GM19328 (cell line): ENCODE measurements at regions not wholly inside any gene's neighbourhood (a gene's known extent, or its start where the extent isn't known, plus 50 kb on each side); places are given as distances from the start of the nearest gene placed in this dataset.
"Not testable (repeated sequence)": the region's sequence is repeated elsewhere in the genome, so short reads cannot be mapped to it uniquely, and the experiment has no call there.

Source experiments
- ATAC-seq: cut with Tn5 transposase; IDR thresholded peaks from one replicate; pipeline ENCODE4 v1.9.1; 2021; ENCODE audit warnings: mild to moderate bottlenecking, moderate library complexity; ENCODE audit not compliant: unreplicated experiment

DNA sequence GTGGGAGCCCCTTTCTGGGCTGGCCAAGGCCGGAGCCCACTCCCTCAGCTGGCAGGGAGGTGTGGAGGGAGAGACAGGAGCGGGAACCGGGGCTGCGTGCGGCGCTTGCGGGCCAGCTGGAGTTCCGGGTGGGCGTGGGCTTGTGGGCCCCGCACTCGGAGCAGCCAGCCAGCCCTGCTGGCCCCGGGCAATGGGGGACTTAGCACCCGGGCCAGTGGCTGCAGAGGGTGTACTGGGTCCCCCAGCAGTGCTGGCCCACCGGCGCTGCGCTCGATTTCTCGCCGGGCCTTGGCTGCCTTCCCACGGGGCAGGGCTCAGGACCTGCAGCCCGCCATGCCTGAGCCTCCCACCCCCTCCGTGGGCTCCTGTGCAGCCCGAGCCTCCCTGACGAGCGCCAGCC, 1082.5 kb downstream of the PCDH17 start:
- ATAC-seq = not testable (repeated sequence)

GRCh38 chr13:58721273-58721672, 1089.7 kb downstream of the PCDH17 start:
- no peak for ATAC-seq

DNA sequence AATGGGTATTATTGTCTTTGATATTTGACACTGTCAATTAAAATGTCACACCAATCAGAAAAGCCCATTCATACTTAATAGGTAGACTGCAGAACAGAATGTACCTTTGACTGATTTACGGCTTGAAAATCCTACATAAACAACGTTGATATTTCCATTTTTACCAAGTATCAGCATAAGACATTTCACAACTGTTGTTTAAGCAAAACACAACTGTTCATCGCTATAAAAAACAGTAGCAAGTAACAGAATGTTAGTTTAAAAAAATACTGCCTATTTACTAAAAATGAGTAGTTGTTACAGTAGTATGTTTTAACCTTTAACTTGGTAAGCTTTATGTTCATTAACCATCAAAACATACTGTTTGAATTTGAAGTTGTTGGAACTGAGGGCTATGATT, 1096.6 kb downstream of the PCDH17 start:
- ATAC-seq = no peak

- no peak for ATAC-seq
Observed at GRCh38 chr13:58729361-58729760, 1097.8 kb downstream of the PCDH17 start.

DNA sequence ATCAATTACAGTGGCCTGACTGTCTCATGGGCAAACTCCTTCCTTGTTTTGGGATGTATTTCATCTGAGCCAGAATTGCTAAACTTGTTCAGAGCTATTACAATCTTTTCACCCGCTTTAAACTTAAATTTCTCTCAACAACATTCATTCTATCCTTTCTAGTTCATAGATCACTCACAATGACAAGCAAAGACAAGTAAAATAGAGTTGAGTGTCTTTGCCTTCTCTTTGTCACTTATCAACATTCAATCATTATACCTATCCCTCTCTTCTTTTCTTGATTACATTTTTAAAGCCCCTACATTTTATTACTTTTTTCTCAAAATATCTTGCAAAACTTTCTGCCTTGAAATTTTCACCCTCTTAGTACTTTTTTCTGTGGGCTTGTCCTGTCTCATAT, 1113.1 kb downstream of the PCDH17 start:
- ATAC-seq = no peak

GRCh38 chr13:58767566-58767965, 1136.0 kb downstream of the PCDH17 start:
- ATAC-seq = no peak

DNA sequence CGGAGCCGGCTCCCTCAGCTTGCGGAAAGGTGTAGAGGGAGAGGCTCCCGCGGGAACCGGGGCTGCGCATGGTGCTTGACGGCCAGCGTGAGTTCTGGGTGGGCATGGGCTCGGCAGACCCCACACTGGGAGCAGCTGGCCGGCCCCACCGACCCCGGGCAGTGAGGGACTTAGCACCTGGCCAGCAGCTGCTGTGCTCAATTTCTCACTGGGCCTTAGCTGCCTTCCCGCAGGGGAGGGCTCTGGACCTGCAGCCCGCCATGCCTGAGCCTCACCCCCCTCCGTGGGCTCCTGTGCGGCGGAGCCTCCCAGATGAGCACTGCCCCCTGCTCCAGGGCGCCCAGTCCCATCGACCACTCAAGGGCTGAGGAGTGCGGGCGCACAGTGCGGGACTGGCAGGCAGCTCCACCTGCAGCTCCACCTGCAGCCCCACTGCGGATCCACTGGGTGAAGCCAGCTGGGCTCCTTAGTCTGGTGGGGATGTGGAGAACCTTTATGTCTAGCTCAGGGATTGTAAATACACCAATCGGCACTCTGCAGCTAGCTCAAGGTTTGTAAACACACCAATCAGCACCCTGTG, 1141.8 kb downstream of the PCDH17 start:
- no peak for ATAC-seq

GRCh38 chr13:58782736-58783135, 1151.2 kb downstream of the PCDH17 start:
- no peak for ATAC-seq

- no peak for ATAC-seq
Observed at GRCh38 chr13:58792854-58793253, 1161.3 kb downstream of the PCDH17 start.

DNA sequence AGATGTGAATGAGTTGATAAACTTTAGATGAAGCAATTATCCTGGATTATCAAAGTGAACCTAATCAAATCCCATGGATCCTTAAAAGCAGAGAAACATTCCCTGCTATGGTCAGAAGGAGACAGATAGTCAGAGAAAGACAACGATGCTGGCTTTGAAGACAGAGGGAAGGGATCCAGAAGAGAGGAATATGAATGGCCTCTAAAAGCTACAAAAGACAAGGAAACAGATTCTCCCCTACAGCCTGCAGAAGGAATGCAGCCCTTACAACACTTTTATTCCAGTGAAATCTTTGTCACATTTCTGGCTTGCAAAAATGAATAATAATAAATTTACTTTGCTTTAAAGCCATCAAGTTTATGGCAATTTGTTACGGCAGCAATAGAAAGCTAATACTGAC, 1164.2 kb downstream of the PCDH17 start:
- ATAC-seq = no peak

DNA sequence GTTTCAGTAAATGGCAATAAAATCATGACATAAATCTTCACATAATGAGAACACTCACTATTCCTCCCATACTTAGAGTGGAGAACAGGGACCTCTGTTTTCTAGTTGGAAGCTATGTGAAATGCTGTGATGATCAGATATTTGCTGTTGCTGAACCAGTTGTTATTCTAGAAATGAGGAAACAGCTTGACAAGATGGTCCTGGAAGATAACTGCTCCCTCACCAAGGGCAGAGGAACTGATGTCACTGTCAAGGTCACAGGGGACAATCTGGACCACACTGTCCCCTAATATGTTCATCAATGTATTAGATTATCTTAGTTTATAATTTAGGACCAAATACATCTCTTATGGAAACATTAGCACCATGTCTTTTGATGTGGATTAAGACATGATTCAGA, 1173.3 kb downstream of the PCDH17 start:
- ATAC-seq = no peak

- no peak for ATAC-seq
Observed at GRCh38 chr13:58806401-58806800, 1174.9 kb downstream of the PCDH17 start.

DNA sequence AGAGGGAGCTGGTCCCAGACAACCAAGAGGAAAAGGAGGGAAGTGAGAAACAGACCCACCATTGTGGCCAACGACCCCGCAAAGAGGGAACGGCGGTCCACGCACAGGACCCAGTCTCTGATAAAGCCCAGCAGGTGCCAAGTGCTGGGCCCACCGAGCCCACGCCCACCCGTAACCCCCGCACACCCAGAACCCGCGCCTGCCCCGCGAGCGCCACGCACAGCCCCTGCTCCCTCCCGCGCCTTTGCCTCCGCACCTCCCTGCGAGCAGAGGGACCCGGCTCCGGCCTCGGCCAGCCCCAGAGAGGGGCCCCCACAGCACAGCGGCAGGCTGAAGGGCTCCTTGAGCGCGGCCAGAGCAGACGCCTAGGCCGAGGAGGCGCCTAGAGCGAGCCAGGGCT, 1192.2 kb downstream of the PCDH17 start:
- no peak for ATAC-seq

DNA sequence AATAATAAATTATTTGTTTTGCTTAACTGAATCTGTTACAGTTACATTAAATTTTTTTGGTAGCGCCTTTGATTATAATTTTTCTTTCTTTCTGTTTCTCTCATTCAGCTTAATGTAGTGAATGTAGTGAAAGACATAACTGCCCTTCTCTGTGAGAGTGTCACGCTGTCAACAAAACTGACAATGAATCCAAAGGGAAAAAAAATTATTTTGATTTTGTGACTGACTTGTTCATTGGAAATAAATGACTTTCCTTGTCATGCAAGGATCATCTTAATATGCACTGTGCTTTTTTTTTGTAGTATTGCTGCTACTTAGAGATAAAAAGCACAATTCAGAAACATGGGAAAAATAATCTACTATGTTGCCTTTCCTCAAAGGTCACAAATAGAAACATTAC, 1196.4 kb downstream of the PCDH17 start:
- ATAC-seq = no peak

DNA sequence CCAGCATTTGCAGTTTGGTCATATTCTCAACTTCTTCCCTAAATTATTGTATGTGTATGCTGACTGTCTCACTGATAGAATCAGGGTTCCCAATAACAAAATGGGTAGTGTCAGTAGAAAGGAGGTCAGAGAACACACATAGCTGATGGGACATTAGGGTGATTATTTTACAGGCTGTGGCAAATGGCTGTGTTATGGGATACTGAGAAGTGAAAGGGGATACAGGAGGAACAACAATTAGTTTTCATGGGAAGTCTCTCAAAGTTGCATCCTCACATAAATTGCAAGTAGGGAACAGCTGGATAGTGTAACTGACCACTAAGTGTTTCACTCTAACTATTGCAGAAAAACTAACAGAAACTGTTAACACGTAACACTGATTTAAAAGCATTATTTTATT, 1199.3 kb downstream of the PCDH17 start:
- ATAC-seq = no peak

DNA sequence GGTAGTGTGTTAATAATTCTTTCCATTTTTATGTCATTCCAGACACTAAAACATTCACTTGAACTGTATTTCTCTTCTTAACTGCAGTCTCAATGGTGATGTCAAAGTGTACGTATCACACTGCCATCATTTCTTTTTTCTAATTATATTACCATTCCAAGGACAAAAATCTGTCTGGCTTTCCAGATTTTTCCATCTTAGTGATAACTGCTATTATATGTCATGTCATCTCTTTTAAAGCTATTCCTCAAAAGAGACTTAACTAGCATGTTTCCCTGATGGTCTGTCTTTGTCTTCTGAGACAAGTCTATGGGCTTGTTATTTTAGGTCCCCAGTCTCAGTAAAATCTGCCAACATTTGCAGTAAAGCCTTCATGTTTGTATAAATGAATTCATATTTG, 1207.1 kb downstream of the PCDH17 start:
- ATAC-seq = no peak

DNA sequence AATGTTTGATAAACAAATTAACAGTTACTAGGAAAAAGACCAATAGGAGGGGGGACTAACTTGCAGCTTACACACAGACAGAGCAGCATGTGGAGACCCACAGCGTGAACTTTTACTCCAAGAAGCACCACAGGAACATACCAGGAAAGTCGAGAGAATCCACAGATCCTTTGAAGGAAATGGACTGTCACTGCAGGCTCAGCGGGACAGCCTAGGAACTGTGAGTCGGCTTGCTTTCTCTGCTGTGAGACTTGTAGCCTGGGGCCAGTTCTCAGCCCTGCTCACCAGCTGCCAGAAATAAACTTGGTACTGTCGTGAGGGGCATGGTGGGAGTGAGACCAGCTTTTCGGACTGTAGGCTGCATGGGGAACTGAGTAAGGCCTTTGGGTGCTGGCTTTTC, 1211.5 kb downstream of the PCDH17 start:
- ATAC-seq = no peak

DNA sequence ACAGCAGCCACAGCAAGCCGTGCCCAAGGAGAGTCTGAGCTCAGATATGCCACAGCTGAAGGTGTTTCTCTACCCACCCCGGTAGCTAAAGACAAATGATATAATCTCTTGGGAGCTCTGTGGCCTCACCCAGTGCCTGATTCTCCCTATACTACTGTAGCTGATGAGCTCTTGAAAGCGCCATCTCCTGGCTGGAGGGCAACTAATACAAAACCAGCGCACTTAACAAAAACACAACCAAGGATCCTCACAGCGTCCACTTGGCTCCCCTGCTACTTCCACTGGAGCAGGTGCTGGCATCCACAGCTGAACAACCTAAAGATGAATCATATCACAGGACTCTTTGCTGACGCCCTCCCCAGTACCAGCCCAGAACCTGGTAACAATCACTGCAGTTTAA, 1212.0 kb downstream of the PCDH17 start:
- no peak for ATAC-seq

DNA sequence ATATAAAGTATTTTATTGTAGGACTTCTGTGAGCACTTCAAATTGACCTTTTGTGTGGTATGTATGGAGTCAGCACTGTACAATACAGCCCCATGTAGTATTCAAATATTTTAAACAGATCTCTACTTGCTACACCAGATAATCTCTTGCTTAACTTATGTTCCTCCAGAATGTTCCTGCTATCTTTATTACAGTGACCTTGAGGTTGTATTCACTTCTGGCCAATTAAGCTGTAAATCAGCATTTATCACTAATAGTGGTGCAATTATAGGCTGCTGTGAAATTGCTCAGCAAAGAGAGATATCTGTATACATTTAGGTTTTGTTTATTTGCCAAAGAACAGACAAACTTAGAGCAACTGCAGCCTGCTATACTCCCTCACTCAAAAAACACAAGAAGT, 1218.6 kb downstream of the PCDH17 start:
- ATAC-seq = no peak

DNA sequence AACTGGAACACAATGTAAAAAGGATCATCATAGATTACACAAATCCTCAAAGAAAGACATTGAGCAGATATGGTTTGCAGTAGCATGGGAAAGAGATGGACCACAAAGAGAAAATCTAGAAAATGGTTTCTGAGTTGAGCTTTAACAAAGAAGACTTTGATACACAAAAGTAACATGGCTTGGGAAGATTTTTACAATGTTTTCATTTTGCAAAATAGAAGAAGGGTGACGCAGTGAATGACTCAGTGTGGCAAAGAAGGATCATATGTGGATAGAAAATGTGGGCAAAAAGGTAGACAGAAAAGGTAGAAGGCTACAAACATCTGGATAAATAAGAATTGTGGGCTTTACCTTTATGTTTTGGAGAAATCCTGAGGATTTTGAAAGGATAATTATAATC, 1220.5 kb downstream of the PCDH17 start:
- ATAC-seq = no peak

GRCh38 chr13:58855283-58855682, 1223.7 kb downstream of the PCDH17 start:
- no peak for ATAC-seq

DNA sequence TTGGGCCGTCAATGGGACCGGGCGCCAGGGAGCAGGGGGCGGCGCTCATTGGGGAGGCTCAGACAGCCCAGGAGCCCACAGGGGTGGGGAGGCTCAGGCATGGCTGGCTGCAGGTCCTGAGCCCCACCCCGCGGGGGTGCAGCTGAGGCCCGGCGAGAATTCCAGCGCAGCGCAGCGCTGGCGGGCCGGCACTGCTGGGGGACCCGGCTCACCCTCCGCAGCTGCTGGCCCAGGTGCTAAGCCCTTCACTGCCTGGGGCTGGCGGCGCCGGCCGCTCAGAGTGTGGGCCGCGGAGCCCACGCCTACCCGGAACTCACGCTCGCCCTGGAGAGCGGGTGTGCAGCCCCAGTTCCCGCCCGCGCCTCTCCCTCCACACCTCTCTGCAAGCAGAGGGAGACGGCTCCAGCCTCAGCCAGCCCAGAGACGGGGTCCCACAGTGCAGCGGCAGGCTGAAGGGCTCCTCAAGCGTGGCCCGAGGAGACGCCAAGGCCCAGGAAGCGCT, 1227.4 kb downstream of the PCDH17 start:
- ATAC-seq = no peak

- no peak for ATAC-seq
Observed at GRCh38 chr13:58865286-58865685, 1233.7 kb downstream of the PCDH17 start.
